SU-DHL-6 (cell line): ENCODE measurements at regions not wholly inside any gene's neighbourhood (a gene's known extent, or its start where the extent isn't known, plus 50 kb on each side); places are given as distances from the start of the nearest gene placed in this dataset.

Experiments used
- H2AFZ ChIP-seq: fragments of 200-600 bp; sonication (generic); 2 replicates; pipeline ENCODE4 v1.6.1; 2014; ENCODE audit warnings: low read depth, mild to moderate bottlenecking, moderate library complexity, mixed read lengths, antibody characterized with exemption, low read length; ENCODE audit not compliant: severe bottlenecking
- H3F3A ChIP-seq: fragments of 200-600 bp; shearing (Covaris generic); 2 replicates; pipeline ENCODE4 v1.6.0; 2016; ENCODE audit warnings: antibody characterized with exemption, mild to moderate bottlenecking; ENCODE audit not compliant: insufficient read depth
- H3K27ac ChIP-seq: fragments of 200-600 bp; sonication (generic); 2 replicates; pipeline ENCODE4 v1.5.1; 2016; ENCODE audit warnings: low read depth, mild to moderate bottlenecking, low read length, moderate library complexity, mixed read lengths
- H3K27me3 ChIP-seq: fragments of 200-600 bp; sonication (generic), shearing (Covaris generic); 2 replicates; pipeline ENCODE4 v1.6.0; 2014; ENCODE audit warnings: mild to moderate bottlenecking, low read length
- H3K36me3 ChIP-seq: fragments of 200-600 bp; sonication (generic); 2 replicates; pipeline ENCODE4 v1.6.1; 2014; ENCODE audit warnings: mild to moderate bottlenecking, low read length, mixed read lengths
- H3K4me2 ChIP-seq: fragments of 300-600, 200-600 bp; shearing (Covaris generic), sonication (generic); 2 replicates; pipeline ENCODE4 v1.6.0; 2014; ENCODE audit warnings: low read length, low read depth, mild to moderate bottlenecking; ENCODE audit not compliant: poor library complexity, severe bottlenecking
- H3K4me3 ChIP-seq: fragments of 200-600 bp; sonication (generic); 2 replicates; pipeline ENCODE4 v1.5.1; 2014; ENCODE audit warnings: antibody characterized with exemption, low read length, mild to moderate bottlenecking, mixed read lengths; ENCODE audit not compliant: insufficient read depth, poor library complexity, severe bottlenecking
- H3K79me2 ChIP-seq: fragments of 200-600 bp; sonication (generic); 2 replicates; pipeline ENCODE4 v1.6.1; 2014; ENCODE audit warnings: mild to moderate bottlenecking, low read length, moderate library complexity; ENCODE audit not compliant: insufficient read depth
- H3K9ac ChIP-seq: fragments of 200-600 bp; sonication (generic); 2 replicates; pipeline ENCODE4 v1.7.0; 2014; ENCODE audit warnings: mild to moderate bottlenecking, low read length
- H3K9me2 ChIP-seq: fragments of 200-600 bp; sonication (generic); replicated peaks from 2 replicates; pipeline ENCODE4 v1.6.1; 2014; ENCODE audit warnings: low read length; ENCODE audit not compliant: insufficient read depth
- H3K9me3 ChIP-seq: fragments of 200-600 bp; sonication (generic); 2 replicates; pipeline ENCODE4 v1.6.1; 2014; ENCODE audit warnings: low read length, mixed read lengths; ENCODE audit not compliant: insufficient read depth
- H4K20me1 ChIP-seq: fragments of 200-600 bp; sonication (generic); 2 replicates; pipeline ENCODE4 v1.6.1; 2014; ENCODE audit warnings: low read depth, mild to moderate bottlenecking, antibody characterized with exemption, low read length, moderate library complexity, mixed read lengths
- EZH2phosphoT487 ChIP-seq: fragments of 200-600 bp; sonication (generic), shearing (Covaris generic); conservative IDR thresholded peaks from 2 replicates; pipeline ENCODE4 v1.6.1; 2018; ENCODE audit warnings: mild to moderate bottlenecking, antibody characterized with exemption, low read length, moderate library complexity, mixed read lengths
- TF ChIP-seq, protein P1 (sequence below): fragments of 200-600 bp; sonication (generic); IDR thresholded peaks from one replicate; pipeline ENCODE4 v1.5.1; 2017; ENCODE audit warnings: antibody characterized with exemption, mild to moderate bottlenecking, low read length, moderate library complexity; ENCODE audit not compliant: insufficient read depth, poor library complexity, severe bottlenecking

DNA sequence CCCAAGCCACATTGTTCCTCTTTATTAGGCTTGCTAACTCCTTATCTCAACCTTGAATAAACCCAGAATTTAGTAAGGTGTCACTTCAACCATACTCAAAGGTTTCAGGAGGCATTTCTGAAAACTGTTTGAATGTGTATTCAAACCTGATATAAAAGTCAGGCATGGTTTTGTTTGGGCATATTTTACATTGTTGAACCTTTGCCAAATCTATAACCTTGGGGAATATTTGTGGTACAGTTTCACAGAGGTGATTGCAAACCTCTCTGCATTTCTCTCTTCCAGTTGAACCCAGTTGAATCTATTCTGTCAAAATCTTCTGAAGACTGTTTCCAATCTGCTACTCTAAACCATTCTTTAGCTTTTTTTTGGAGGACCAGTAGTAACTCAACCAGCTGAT, 409.0 kb downstream of the TECRL start:
- TF ChIP-seq, protein P1, sequence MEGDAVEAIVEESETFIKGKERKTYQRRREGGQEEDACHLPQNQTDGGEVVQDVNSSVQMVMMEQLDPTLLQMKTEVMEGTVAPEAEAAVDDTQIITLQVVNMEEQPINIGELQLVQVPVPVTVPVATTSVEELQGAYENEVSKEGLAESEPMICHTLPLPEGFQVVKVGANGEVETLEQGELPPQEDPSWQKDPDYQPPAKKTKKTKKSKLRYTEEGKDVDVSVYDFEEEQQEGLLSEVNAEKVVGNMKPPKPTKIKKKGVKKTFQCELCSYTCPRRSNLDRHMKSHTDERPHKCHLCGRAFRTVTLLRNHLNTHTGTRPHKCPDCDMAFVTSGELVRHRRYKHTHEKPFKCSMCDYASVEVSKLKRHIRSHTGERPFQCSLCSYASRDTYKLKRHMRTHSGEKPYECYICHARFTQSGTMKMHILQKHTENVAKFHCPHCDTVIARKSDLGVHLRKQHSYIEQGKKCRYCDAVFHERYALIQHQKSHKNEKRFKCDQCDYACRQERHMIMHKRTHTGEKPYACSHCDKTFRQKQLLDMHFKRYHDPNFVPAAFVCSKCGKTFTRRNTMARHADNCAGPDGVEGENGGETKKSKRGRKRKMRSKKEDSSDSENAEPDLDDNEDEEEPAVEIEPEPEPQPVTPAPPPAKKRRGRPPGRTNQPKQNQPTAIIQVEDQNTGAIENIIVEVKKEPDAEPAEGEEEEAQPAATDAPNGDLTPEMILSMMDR = no peak
- TF ChIP-seq EZH2phosphoT487 = no peak
- Histone ChIP-seq H3K27ac (no peak overlapping the region), H3F3A (no peaks in the 10 kb centered on the region), H3K9me3 (no peaks in the 10 kb centered on the region), H3K9ac (no peak overlapping the region), H3K27me3 (no peaks in the 10 kb centered on the region), H4K20me1 (no peaks in the 10 kb centered on the region), H2AFZ (no peak overlapping the region), H3K4me3 (no peak overlapping the region), H3K79me2 (no peaks in the 10 kb centered on the region), H3K9me2 (no peaks in the 10 kb centered on the region), H3K36me3 (no peaks in the 10 kb centered on the region), H3K4me2 (no peak overlapping the region)

DNA sequence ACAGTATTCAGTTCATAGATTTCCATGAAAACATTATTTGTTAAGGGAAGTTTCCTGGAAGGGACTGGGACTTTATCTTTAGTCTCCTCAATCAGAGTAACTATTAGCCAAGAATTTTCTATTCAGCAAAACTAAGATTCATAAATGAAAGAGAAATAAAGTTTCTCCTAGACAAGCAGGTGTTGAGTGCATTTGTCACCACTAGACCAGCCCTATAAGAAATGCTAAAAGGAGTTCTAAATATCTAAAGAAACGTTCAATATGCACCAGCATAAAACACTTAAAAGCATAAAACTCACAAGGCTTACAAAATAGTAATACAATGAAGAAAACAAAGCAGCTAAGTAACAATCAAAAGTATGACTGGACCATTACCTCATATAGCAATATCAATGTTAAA, 423.0 kb downstream of the TECRL start:
- H3F3A ChIP-seq = no peaks in the 10 kb centered on the region
- H3K79me2 ChIP-seq = no peaks in the 10 kb centered on the region
- H3K27ac ChIP-seq = no peak overlapping the region
- TF ChIP-seq EZH2phosphoT487 = no peak
- TF ChIP-seq, protein P1 = no peak
- H3K4me3 ChIP-seq = no peak overlapping the region
- H3K9me2 ChIP-seq = no peaks in the 10 kb centered on the region
- H2AFZ ChIP-seq = no peak overlapping the region
- H3K9ac ChIP-seq = no peak overlapping the region
- H4K20me1 ChIP-seq = no peaks in the 10 kb centered on the region
- no peak overlapping the region for H3K4me2 ChIP-seq
- H3K9me3 ChIP-seq = no peaks in the 10 kb centered on the region
- no peaks in the 10 kb centered on the region for H3K36me3 ChIP-seq
- H3K27me3 ChIP-seq = no peaks in the 10 kb centered on the region

DNA sequence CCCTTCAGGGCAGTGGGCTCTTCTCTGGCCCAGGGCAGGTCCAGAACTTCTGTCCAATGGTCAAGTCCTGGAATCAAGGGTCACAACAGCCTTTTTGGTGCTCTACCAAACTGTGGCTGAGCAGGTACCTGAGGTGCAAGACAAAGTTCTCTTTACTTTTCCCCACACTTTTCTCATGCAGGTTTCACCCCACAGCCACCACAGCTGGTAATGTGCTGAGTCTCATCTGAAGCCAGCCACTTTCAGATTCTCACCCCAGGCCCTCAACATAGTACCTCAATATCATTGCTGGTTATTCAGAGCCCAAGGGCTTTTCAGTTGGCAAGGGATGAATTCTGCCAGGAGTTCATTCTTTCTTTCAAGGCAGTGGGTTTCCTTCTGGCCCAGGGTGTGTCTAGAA, 426.0 kb downstream of the TECRL start:
- Histone ChIP-seq H4K20me1 (no peaks in the 10 kb centered on the region), H3K27ac (no peak overlapping the region), H3K79me2 (no peaks in the 10 kb centered on the region), H3K9me3 (no peaks in the 10 kb centered on the region), H3K9me2 (no peaks in the 10 kb centered on the region), H3K4me2 (no peak overlapping the region), H3K36me3 (no peaks in the 10 kb centered on the region), H3K27me3 (no peaks in the 10 kb centered on the region), H3K9ac (no peak overlapping the region), H2AFZ (no peak overlapping the region), H3K4me3 (no peak overlapping the region), H3F3A (no peaks in the 10 kb centered on the region)
- TF ChIP-seq EZH2phosphoT487 = no peak
- TF ChIP-seq, protein P1 = no peak
